MM.1S (cell line): ENCODE measurements at regions not wholly inside any gene's neighbourhood (a gene's known extent, or its start where the extent isn't known, plus 50 kb on each side); places are given as distances from the start of the nearest gene placed in this dataset.

ENCODE experiments used
- CTCF ChIP-seq: fragments of 300-600 bp; sonication (generic); IDR thresholded peaks from 2 replicates; pipeline ENCODE4 v1.5.1; 2016; ENCODE audit warnings: antibody characterized with exemption, low read length, mixed read lengths
- EZH2phosphoT487 ChIP-seq: fragments of 300-600 bp; sonication (generic); IDR thresholded peaks from 2 replicates; pipeline ENCODE4 v1.6.1; 2018; ENCODE audit warnings: antibody characterized with exemption, low read length

- TF ChIP-seq EZH2phosphoT487 = no peak
- no peak for TF ChIP-seq CTCF
Observed at GRCh38 chr11:112318661-112319060, 58.0 kb upstream of the PLET1 start.
